ENCODE measurements at regions not wholly inside any gene's neighbourhood (a gene's known extent, or its start where the extent isn't known, plus 50 kb on each side); places are given as distances from the start of the nearest gene placed in this dataset.

DNA sequence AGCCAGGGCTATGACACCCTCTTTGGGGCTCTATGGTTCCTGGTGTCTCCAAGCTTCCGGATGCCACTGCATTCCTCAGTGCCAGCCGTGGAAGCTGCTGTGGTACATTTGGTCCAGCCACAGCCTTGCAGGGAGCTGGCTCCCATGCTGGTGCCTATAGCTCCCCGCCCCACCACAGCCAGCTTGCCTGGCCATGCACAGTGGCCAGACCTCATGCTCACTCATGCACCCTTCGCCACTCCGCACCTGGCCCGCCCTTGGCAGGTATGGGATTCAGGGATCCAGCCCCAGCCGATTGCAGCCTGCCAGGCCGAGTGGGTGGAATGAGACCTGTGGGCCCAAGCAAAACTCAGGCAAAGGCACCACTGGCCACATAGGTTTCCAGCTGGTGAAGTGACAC lies 354.8 kb downstream of the GRIA2 start:
- Histone ChIP-seq H3K79me2 (ENCODE audit: insufficient read depth, low read length) (no peaks in the 10 kb centered on the region), H3K27me3 (ENCODE audit: low read length) (no peaks in the 10 kb centered on the region), H4K20me1 (ENCODE audit: low read depth, low read length) (no peaks in the 10 kb centered on the region), H3K4me2 (ENCODE audit: low read depth, low read length, poor library complexity, severe bottlenecking) (no peak overlapping the region), H3K9ac (ENCODE audit: low read length) (no peak overlapping the region), H3K27ac (ENCODE audit: low read depth, low read length) (no peak overlapping the region), H3K9me2 (replicated peaks; ENCODE audit: insufficient read depth, low read length) (no peaks in the 10 kb centered on the region), H3K36me3 (ENCODE audit: low read length) (no peaks in the 10 kb centered on the region), H3F3A (ENCODE audit: insufficient read depth) (no peaks in the 10 kb centered on the region), H3K4me3 (ENCODE audit: insufficient read depth, low read length, poor library complexity, severe bottlenecking) (no peak overlapping the region), H3K9me3 (ENCODE audit: insufficient read depth, low read length) (no peaks in the 10 kb centered on the region), H2AFZ (ENCODE audit: low read depth, low read length, severe bottlenecking) (no peak overlapping the region)
- TF ChIP-seq EZH2phosphoT487 (conservative IDR thresholded peaks at IDR 0.05; ENCODE audit: low read length) = no peak
- TF ChIP-seq, protein P1, sequence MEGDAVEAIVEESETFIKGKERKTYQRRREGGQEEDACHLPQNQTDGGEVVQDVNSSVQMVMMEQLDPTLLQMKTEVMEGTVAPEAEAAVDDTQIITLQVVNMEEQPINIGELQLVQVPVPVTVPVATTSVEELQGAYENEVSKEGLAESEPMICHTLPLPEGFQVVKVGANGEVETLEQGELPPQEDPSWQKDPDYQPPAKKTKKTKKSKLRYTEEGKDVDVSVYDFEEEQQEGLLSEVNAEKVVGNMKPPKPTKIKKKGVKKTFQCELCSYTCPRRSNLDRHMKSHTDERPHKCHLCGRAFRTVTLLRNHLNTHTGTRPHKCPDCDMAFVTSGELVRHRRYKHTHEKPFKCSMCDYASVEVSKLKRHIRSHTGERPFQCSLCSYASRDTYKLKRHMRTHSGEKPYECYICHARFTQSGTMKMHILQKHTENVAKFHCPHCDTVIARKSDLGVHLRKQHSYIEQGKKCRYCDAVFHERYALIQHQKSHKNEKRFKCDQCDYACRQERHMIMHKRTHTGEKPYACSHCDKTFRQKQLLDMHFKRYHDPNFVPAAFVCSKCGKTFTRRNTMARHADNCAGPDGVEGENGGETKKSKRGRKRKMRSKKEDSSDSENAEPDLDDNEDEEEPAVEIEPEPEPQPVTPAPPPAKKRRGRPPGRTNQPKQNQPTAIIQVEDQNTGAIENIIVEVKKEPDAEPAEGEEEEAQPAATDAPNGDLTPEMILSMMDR (IDR thresholded peaks at IDR 0.05; ENCODE audit: insufficient read depth, low read length, poor library complexity, severe bottlenecking) = no peak

DNA sequence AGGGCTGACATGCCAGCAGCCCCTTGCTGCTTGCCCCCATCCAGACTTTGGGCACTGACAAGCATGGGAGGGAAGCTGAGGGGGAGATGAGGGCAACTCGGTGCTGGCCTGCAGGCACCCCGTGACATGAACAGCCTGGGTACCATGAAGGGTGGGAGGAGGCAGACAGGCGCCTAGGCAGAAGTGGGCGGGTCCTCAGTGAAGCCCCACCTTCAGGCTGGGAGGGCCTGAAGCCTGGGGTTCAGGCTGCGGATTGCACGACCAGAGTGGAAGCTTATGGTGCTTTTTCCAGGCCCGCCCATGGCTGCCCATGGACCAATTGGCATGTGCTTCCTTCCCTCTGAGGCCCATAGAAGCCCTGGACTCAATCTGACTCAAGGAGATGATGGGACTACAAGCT lies 354.1 kb downstream of the GRIA2 start:
- no peaks in the 10 kb centered on the region for H3K27me3 ChIP-seq (ENCODE audit: low read length)
- no peak overlapping the region for H3K27ac ChIP-seq (ENCODE audit: low read depth, low read length)
- H3K4me3 ChIP-seq (ENCODE audit: insufficient read depth, low read length, poor library complexity, severe bottlenecking) = no peak overlapping the region
- H3K36me3 ChIP-seq (ENCODE audit: low read length) = no peaks in the 10 kb centered on the region
- no peaks in the 10 kb centered on the region for H3F3A ChIP-seq (ENCODE audit: insufficient read depth)
- H3K4me2 ChIP-seq (ENCODE audit: low read depth, low read length, poor library complexity, severe bottlenecking) = no peak overlapping the region
- no peaks in the 10 kb centered on the region for H4K20me1 ChIP-seq (ENCODE audit: low read depth, low read length)
- TF ChIP-seq, protein P1 (IDR thresholded peaks at IDR 0.05; ENCODE audit: insufficient read depth, low read length, poor library complexity, severe bottlenecking) = no peak
- TF ChIP-seq EZH2phosphoT487 (conservative IDR thresholded peaks at IDR 0.05; ENCODE audit: low read length) = no peak
- no peaks in the 10 kb centered on the region for H3K9me3 ChIP-seq (ENCODE audit: insufficient read depth, low read length)
- no peaks in the 10 kb centered on the region for H3K79me2 ChIP-seq (ENCODE audit: insufficient read depth, low read length)
- no peaks in the 10 kb centered on the region for H3K9me2 ChIP-seq (replicated peaks; ENCODE audit: insufficient read depth, low read length)
- no peak overlapping the region for H3K9ac ChIP-seq (ENCODE audit: low read length)
- H2AFZ ChIP-seq (ENCODE audit: low read depth, low read length, severe bottlenecking) = no peak overlapping the region

DNA sequence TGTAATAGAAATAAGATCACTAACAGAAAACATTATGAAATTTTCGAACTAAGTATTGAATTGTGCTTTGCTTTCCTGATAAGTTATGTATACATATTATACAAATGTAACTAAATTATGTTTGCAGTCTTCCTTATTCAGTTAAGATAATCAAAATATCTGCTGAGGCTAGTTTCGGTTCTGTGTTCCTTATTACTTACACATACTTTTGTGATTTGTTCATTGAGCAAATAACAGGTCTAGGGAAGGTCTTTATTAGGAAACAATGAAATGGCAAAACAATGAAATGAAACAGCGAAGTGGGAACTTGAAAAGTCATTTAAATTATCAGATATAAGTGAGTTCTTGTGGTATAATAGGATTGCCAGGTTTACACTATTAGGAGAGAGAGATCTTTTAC lies 352.4 kb downstream of the GRIA2 start:
- no peak for TF ChIP-seq EZH2phosphoT487 (conservative IDR thresholded peaks at IDR 0.05; ENCODE audit: low read length)
- TF ChIP-seq, protein P1 (IDR thresholded peaks at IDR 0.05; ENCODE audit: insufficient read depth, low read length, poor library complexity, severe bottlenecking) = no peak
- no peaks in the 10 kb centered on the region for H3K79me2 ChIP-seq (ENCODE audit: insufficient read depth, low read length)
- H3K27me3 ChIP-seq (ENCODE audit: low read length) = no peaks in the 10 kb centered on the region
- H3F3A ChIP-seq (ENCODE audit: insufficient read depth) = no peaks in the 10 kb centered on the region
- no peak overlapping the region for H3K27ac ChIP-seq (ENCODE audit: low read depth, low read length)
- H4K20me1 ChIP-seq (ENCODE audit: low read depth, low read length) = no peaks in the 10 kb centered on the region
- no peaks in the 10 kb centered on the region for H3K36me3 ChIP-seq (ENCODE audit: low read length)
- H3K9me2 ChIP-seq (replicated peaks; ENCODE audit: insufficient read depth, low read length) = no peaks in the 10 kb centered on the region
- no peak overlapping the region for H3K9ac ChIP-seq (ENCODE audit: low read length)
- H3K9me3 ChIP-seq (ENCODE audit: insufficient read depth, low read length) = no peaks in the 10 kb centered on the region
- no peak overlapping the region for H2AFZ ChIP-seq (ENCODE audit: low read depth, low read length, severe bottlenecking)
- H3K4me2 ChIP-seq (ENCODE audit: low read depth, low read length, poor library complexity, severe bottlenecking) = no peak overlapping the region
- no peak overlapping the region for H3K4me3 ChIP-seq (ENCODE audit: insufficient read depth, low read length, poor library complexity, severe bottlenecking)

Measured in SU-DHL-6 (cell line).